H1 (cell line): ENCODE measurements at regions not wholly inside any gene's neighbourhood (a gene's known extent, or its start where the extent isn't known, plus 50 kb on each side); places are given as distances from the start of the nearest gene placed in this dataset.

Source experiments
- CTCF ChIA-PET: fragments of 300-600 bp; sonication (Branson Sonifier 250); formaldehyde crosslinking; loops from one replicate; lab custom pipeline; 2021; ENCODE audit not compliant: partially characterized antibody; lab: Charles Lee
- POLR2A ChIA-PET: fragments of 300-600 bp; sonication (Branson Sonifier 250); formaldehyde crosslinking; loops from one replicate; lab custom pipeline; 2021; ENCODE audit warnings: inconsistent platforms; ENCODE audit not compliant: partially characterized antibody; lab: Charles Lee
- DNase-seq, 2 experiments: peaks; one replicate each; pipeline versions ENCODE4 v3.0.0 to v3.0.0-alpha.2; 2010 to 2022; ENCODE audit warnings: low spot score in 2 of 2, low read depth in 1 of 2, mixed read lengths in 1 of 2
- FAIRE-seq: peaks from 2 replicates; lab custom pipeline; 2011; peaks lifted over from hg19 to GRCh38; lab: Jason Lieb, UNC
- H2AFZ ChIP-seq: 2 replicates; pipeline ENCODE4 v1.8.1; 2012; ENCODE audit warnings: low read length, inconsistent platforms
- H2AK5ac ChIP-seq: 2 replicates; pipeline ENCODE4 v1.6.1; 2013; ENCODE audit warnings: low read depth, low read length
- H2BK120ac ChIP-seq: replicated peaks from 2 replicates; pipeline ENCODE3; 2013; ENCODE audit warnings: low read depth, low read length, inconsistent platforms
- H2BK12ac ChIP-seq: 2 replicates; pipeline ENCODE4 v1.6.1; 2013; ENCODE audit warnings: low read depth, low read length
- H2BK15ac ChIP-seq: 2 replicates; pipeline ENCODE4 v1.6.1; 2013; ENCODE audit warnings: low read length
- H2BK20ac ChIP-seq: 2 replicates; pipeline ENCODE4 v1.6.1; 2013; ENCODE audit warnings: low read length
- H2BK5ac ChIP-seq: 2 replicates; pipeline ENCODE4 v1.6.1; 2013; ENCODE audit warnings: low read depth, low read length
- H3K14ac ChIP-seq: 2 replicates; pipeline ENCODE4 v1.6.1; 2013; ENCODE audit warnings: inconsistent platforms; ENCODE audit not compliant: insufficient read length
- H3K18ac ChIP-seq: 2 replicates; pipeline ENCODE4 v1.6.1; 2013; ENCODE audit warnings: low read length; ENCODE audit errors: extremely low read depth
- H3K23ac ChIP-seq: 2 replicates; pipeline ENCODE4 v1.6.1; 2013; ENCODE audit warnings: inconsistent platforms; ENCODE audit not compliant: insufficient read length
- H3K23me2 ChIP-seq: 2 replicates; pipeline ENCODE4 v1.6.1; 2013; ENCODE audit warnings: low read depth, low read length
- H3K27ac ChIP-seq: 2 replicates; pipeline ENCODE4 v1.6.1; 2011; ENCODE audit warnings: low read depth, low read length, inconsistent platforms
- H3K27me3 ChIP-seq, 4 experiments: replicated peaks in 1 of 4; 1 replicate in 1 of 4; 2 replicates in 3 of 4; pipeline versions ENCODE4 v1.6.1 to v1.8.1; 2011 to 2013; ENCODE audit warnings: low read length in 3 of 4, mild to moderate bottlenecking in 3 of 4, inconsistent platforms in 2 of 4, mixed read lengths in 2 of 4, moderate library complexity in 1 of 4; ENCODE audit not compliant: control insufficient read depth in 3 of 4, insufficient read depth in 3 of 4; ENCODE audit errors: extremely low read depth in 1 of 4
- H3K36me3 ChIP-seq, 4 experiments: 2 replicates each; pipeline versions ENCODE4 v1.6.1 to v1.8.1; 2011 to 2013; ENCODE audit warnings: mild to moderate bottlenecking in 4 of 4, low read length in 3 of 4, moderate library complexity in 2 of 4, control low read depth in 1 of 4, inconsistent platforms in 1 of 4; ENCODE audit not compliant: insufficient read depth in 4 of 4, control insufficient read depth in 2 of 4
- H3K4ac ChIP-seq: replicated peaks from 2 replicates; pipeline ENCODE3; 2013; ENCODE audit warnings: low read length, low read depth, mixed read lengths, inconsistent platforms; ENCODE audit not compliant: insufficient read length
- H3K4me1 ChIP-seq, 4 experiments: replicated peaks in 1 of 4; 1 replicate in 1 of 4; 2 replicates in 3 of 4; pipeline versions ENCODE4 v1.6.1 to v1.8.1; 2011 to 2013; ENCODE audit warnings: low read length in 3 of 4, inconsistent platforms in 2 of 4, mixed read lengths in 1 of 4; ENCODE audit not compliant: insufficient read depth in 4 of 4, control insufficient read depth in 3 of 4
- H3K4me2 ChIP-seq, 2 experiments: 2 replicates each; pipeline versions ENCODE4 v1.6.1 to v1.8.1; 2011 to 2013; ENCODE audit warnings: low read depth in 2 of 2, low read length in 2 of 2, control low read depth in 1 of 2, inconsistent platforms in 1 of 2, mild to moderate bottlenecking in 1 of 2; ENCODE audit not compliant: insufficient read depth in 1 of 2
- H3K4me3 ChIP-seq, 4 experiments: fragments of 200-600, 300-600 bp in 1 of 4; sonication (generic), shearing (Covaris generic), sonication (Bioruptor Twin) in 1 of 4; 2 replicates each; pipeline versions ENCODE4 v1.5.1 to v1.8.1; 2011 to 2016; ENCODE audit warnings: low read length in 4 of 4, low read depth in 3 of 4, control low read depth in 2 of 4, inconsistent platforms in 2 of 4, mild to moderate bottlenecking in 2 of 4, mixed read lengths in 1 of 4, moderate library complexity in 1 of 4; ENCODE audit not compliant: insufficient read depth in 2 of 4; ENCODE audit errors: extremely low read depth in 1 of 4
- H3K56ac ChIP-seq: replicated peaks from 2 replicates; pipeline ENCODE3; 2013; ENCODE audit warnings: low read depth, mild to moderate bottlenecking, mixed read lengths, low read length, inconsistent platforms; ENCODE audit not compliant: insufficient read length
- H3K79me1 ChIP-seq: 2 replicates; pipeline ENCODE4 v1.6.1; 2013; ENCODE audit warnings: low read depth, low read length, control low read depth
- H3K79me2 ChIP-seq, 2 experiments: 2 replicates each; pipeline versions ENCODE4 v1.6.1 to v1.8.1; 2012 to 2013; ENCODE audit warnings: low read length in 2 of 2, mild to moderate bottlenecking in 2 of 2, inconsistent platforms in 1 of 2; ENCODE audit not compliant: insufficient read depth in 2 of 2, control insufficient read depth in 1 of 2
- H3K9ac ChIP-seq, 4 experiments: replicated peaks in 1 of 4; 1 replicate in 1 of 4; 2 replicates in 3 of 4; pipeline versions ENCODE4 v1.6.1 to v1.8.1; 2011 to 2013; ENCODE audit warnings: low read depth in 3 of 4, low read length in 3 of 4, control low read depth in 2 of 4, mild to moderate bottlenecking in 2 of 4, moderate library complexity in 2 of 4, inconsistent platforms in 1 of 4; ENCODE audit errors: extremely low read depth in 1 of 4
- H3K9me3 ChIP-seq, 2 experiments: 2 replicates each; pipeline versions ENCODE4 v1.6.1 to v1.8.1; 2012 to 2013; ENCODE audit warnings: mild to moderate bottlenecking in 2 of 2, moderate library complexity in 2 of 2, control low read depth in 1 of 2, inconsistent platforms in 1 of 2, low read depth in 1 of 2, low read length in 1 of 2, mixed read lengths in 1 of 2; ENCODE audit not compliant: insufficient read depth in 2 of 2
- H4K20me1 ChIP-seq, 2 experiments: replicated peaks in 1 of 2; 2 replicates each; pipeline versions ENCODE3 to v1.8.1; 2011 to 2013; ENCODE audit warnings: inconsistent platforms in 2 of 2, low read length in 2 of 2, mild to moderate bottlenecking in 1 of 2; ENCODE audit not compliant: insufficient read depth in 2 of 2, control insufficient read depth in 1 of 2
- H4K5ac ChIP-seq: 2 replicates; pipeline ENCODE4 v1.6.1; 2013; ENCODE audit warnings: low read length, low read depth, mixed read lengths, inconsistent platforms; ENCODE audit not compliant: insufficient read length
- H4K8ac ChIP-seq: 2 replicates; pipeline ENCODE4 v1.8.0; 2013; ENCODE audit warnings: mild to moderate bottlenecking, moderate library complexity, low read length, inconsistent platforms; ENCODE audit not compliant: insufficient read depth; ENCODE audit errors: extremely low read depth
- H4K91ac ChIP-seq: replicated peaks from 2 replicates; pipeline ENCODE3; 2013; ENCODE audit warnings: low read length, mixed read lengths, inconsistent platforms; ENCODE audit not compliant: insufficient read length
- CHD1 ChIP-seq: IDR thresholded peaks from 2 replicates; pipeline ENCODE4 v1.6.1; 2012; ENCODE audit warnings: low read depth, low read length, improper control_type of control experiment
- MAFK ChIP-seq: IDR thresholded peaks from 2 replicates; pipeline ENCODE4 v1.6.1; 2012; ENCODE audit warnings: low read depth, mild to moderate bottlenecking, improper control_type of control experiment, low read length
- WGBS, 2 experiments: shearing (Covaris generic) in 1 of 2; methylation state at CpG; one replicate each; pipeline versions ENCODE4 v1.1.6 to v1.1.7; 2013 to 2015; ENCODE audit warnings: low lambda C conversion rate in 2 of 2, mixed read lengths in 2 of 2, inconsistent platforms in 1 of 2, low coverage in 1 of 2, missing lambda C conversion rate in 1 of 2; ENCODE audit not compliant: insufficient replicate concordance in 2 of 2, insufficient coverage in 1 of 2, insufficient read length in 1 of 2; ENCODE audit errors: extremely low coverage in 1 of 2, missing lambda C conversion rate in 1 of 2; 5-methylcytosine and 5-hydroxymethylcytosine counted together

DNA sequence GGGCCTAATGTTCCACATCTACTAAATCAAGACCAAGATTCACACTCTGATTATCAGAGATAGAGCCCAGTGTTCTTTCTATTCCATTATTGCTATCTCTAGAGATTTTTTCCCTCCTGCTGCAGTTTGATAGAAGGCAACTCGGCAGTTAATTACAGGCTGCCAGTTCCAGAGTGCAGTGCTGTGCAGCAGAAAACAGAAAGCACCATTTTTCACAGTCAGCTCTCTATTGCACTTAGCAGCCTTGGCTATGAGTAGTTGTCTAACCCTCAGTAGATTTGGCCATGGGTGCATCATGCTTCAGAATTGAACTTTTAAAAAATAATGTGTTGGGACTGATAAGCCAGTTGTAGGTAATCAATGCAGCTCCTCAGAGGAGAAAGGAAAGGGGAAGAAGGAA lies 295.3 kb downstream of the MID1IP1 start (continued):
- TF ChIP-seq MAFK, result no peak
- TF ChIP-seq, all 59 proteins: peak for 0

DNA sequence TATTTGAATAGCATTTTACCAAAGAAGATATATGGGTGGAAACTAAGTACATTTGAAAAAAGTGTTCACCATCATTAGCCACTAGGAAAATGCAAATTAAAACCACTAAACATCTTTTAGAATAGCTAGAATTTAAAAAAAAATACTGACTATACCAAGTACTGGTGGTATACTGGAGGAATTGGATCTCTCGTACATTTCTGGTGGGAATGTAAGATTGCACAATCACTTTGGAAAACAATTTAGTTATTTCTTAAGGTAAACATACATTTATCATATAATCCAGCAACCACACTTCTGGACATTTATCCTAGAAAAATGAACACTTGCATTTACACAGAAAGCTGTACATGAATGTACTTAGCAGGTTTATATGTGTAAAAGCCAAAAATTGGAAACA lies 303.5 kb downstream of the MID1IP1 start:
- Histone ChIP-seq H2BK5ac (no peak overlapping the region), H3K36me3 (no peaks in the 10 kb centered on the region), H4K20me1 (no peaks in the 10 kb centered on the region)

More for the DNA sequence above, 303.5 kb downstream of the MID1IP1 start:
- H2AK5ac ChIP-seq, result no peak overlapping the region
- no peak overlapping the region for H3K4ac ChIP-seq
- no peak overlapping the region for H2AFZ ChIP-seq
- no peak for TF ChIP-seq CHD1
- TF ChIP-seq, all 59 proteins: peak for 0
- H3K27ac ChIP-seq, result no peak overlapping the region
- H3K9ac ChIP-seq, result no peak overlapping the region
- H2BK12ac ChIP-seq, result no peak overlapping the region
- no peak overlapping the region for H3K56ac ChIP-seq
- FAIRE-seq, result no peak
- ChIA-PET CTCF (no interaction called here), POLR2A (no interaction called here)
- no peak overlapping the region for H3K23ac ChIP-seq
- no peak overlapping the region for H3K4me2 ChIP-seq
- H3K23me2 ChIP-seq, result no peaks in the 10 kb centered on the region
- no peak overlapping the region for H3K4me3 ChIP-seq
- H3K27me3 ChIP-seq, result no peaks in the 10 kb centered on the region
- WGBS, 2 experiments, result 100% methylated on average over 1 of the region's 1 CpG; no CpG with 5 or more reads in 1 of the 2 experiments
- H4K5ac ChIP-seq, result no peak overlapping the region
- no peaks in the 10 kb centered on the region for H3K79me2 ChIP-seq
- H2BK15ac ChIP-seq, result no peak overlapping the region
- H3K9me3 ChIP-seq, result no peaks in the 10 kb centered on the region
- no peak overlapping the region for H4K91ac ChIP-seq
- no peak overlapping the region for H3K18ac ChIP-seq
- H3K4me1 ChIP-seq, result no peaks in the 10 kb centered on the region
- no peak for DNase-seq
- no peak overlapping the region for H3K14ac ChIP-seq
- no peaks in the 10 kb centered on the region for H3K79me1 ChIP-seq
- no peak overlapping the region for H2BK20ac ChIP-seq
- H4K8ac ChIP-seq, result no peak overlapping the region
- no peak overlapping the region for H2BK120ac ChIP-seq
